Esophagus squamous epithelium (tissue), 4 donors: ENCODE measurements at regions not wholly inside any gene's neighbourhood (a gene's known extent, or its start where the extent isn't known, plus 50 kb on each side); places are given as distances from the start of the nearest gene placed in this dataset.

ENCODE experiments used
- POLR2A ChIP-seq, 4 donors: fragments of 450-650 bp; IDR thresholded peaks; one replicate each; pipeline ENCODE4 v1.6.1; 2017; ENCODE audit warnings: antibody characterized with exemption in 4 of 4, mild to moderate bottlenecking in 4 of 4, moderate library complexity in 3 of 4
- TF ChIP-seq, protein P1 (sequence below), 6 experiments: fragments of 450-650 bp in 4 of 6; fragments of 200-600 bp in 2 of 6; sonication (generic) in 2 of 6; IDR thresholded peaks; one replicate each; pipeline ENCODE4 v1.5.1; 2016 to 2019; ENCODE audit warnings: antibody characterized with exemption in 6 of 6, mild to moderate bottlenecking in 4 of 6, moderate library complexity in 4 of 6

DNA sequence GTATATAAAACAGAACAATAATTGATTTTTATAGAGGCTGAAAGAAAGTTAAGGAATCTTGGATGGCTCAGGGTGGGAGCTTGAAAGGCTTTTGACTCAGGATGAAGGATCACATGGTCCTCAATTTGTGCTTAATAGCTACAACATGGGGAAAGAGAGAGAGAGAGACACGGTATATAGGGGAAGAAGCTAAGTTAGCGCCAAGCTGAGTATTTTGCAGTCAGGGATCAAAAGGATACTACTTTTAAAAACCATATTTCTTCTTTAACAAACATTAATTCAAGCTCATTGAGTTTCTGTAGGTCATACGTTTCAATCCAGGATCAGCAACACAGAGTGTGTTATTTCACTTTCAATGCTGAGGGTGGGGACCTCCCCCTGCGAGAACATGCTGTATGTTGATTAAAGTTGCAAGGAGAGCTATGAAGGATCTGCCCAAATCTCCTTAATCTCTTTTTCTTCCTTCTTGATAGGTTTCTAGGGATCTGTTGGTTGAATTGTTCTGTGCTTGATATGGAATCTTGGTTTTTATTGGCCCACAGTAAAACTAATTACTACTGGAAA lies 133.1 kb upstream of the NUDT4 start:
- no peak for TF ChIP-seq POLR2A (IDR thresholded peaks at IDR 0.05)
- TF ChIP-seq, protein P1, sequence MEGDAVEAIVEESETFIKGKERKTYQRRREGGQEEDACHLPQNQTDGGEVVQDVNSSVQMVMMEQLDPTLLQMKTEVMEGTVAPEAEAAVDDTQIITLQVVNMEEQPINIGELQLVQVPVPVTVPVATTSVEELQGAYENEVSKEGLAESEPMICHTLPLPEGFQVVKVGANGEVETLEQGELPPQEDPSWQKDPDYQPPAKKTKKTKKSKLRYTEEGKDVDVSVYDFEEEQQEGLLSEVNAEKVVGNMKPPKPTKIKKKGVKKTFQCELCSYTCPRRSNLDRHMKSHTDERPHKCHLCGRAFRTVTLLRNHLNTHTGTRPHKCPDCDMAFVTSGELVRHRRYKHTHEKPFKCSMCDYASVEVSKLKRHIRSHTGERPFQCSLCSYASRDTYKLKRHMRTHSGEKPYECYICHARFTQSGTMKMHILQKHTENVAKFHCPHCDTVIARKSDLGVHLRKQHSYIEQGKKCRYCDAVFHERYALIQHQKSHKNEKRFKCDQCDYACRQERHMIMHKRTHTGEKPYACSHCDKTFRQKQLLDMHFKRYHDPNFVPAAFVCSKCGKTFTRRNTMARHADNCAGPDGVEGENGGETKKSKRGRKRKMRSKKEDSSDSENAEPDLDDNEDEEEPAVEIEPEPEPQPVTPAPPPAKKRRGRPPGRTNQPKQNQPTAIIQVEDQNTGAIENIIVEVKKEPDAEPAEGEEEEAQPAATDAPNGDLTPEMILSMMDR (IDR thresholded peaks at IDR 0.05): no peak
